Spleen (tissue), 4 donors: ENCODE measurements at regions not wholly inside any gene's neighbourhood (a gene's known extent, or its start where the extent isn't known, plus 50 kb on each side); places are given as distances from the start of the nearest gene placed in this dataset.

ENCODE experiments used
- small RNA-seq, 4 donors: library from RNA; depleted of rRNA; stranded (forward); fragments of <200 nt; gene quantifications; one replicate each; pipeline ENCODE3, GENCODE V24; 2016

Small RNA genes in the stretch of these regions (small RNA-seq; reads per million reads assigned to genes)
- gene MTND3P1, result 0 reads per million in 4 donors
- gene RF00049, result 0 reads per million in 4 donors
